HepG2 (cell line): ENCODE measurements at regions not wholly inside any gene's neighbourhood (a gene's known extent, or its start where the extent isn't known, plus 50 kb on each side); places are given as distances from the start of the nearest gene placed in this dataset.

Experiments
- ATAC-seq: fragments of 200-7000 bp; cut with Tn5 transposase; 3 replicates; pipeline ENCODE4 v1.9.1; 2020; ENCODE audit warnings: mild to moderate bottlenecking, moderate library complexity
- BruUV-seq: library from RNA; stranded (reverse); fragments of 400-500 nt; replicated peaks from 2 replicates; lab custom pipeline; 2021; lab: Mats Ljungman, UMichigan
- CTCF ChIA-PET: fragments of 300-600 bp; formaldehyde crosslinking; extraction: SDS; loops from one replicate; lab custom pipeline; 2021; ENCODE audit warnings: low total read pairs, inconsistent platforms, low intra/inter-chr PET ratio; lab: Yijun Ruan, JAX
- POLR2A ChIA-PET: fragments of 350-600 bp; sonication (Branson Sonifier 250); formaldehyde crosslinking; loops from one replicate; lab custom pipeline; 2020; ENCODE audit warnings: antibody characterized with exemption, inconsistent platforms; lab: Yijun Ruan, JAX
- DNase-seq: peaks from one replicate; pipeline ENCODE4 v3.0.0-alpha.2; 2015; ENCODE audit warnings: low spot score
- FAIRE-seq: peaks from 3 replicates; lab custom pipeline; 2011; peaks lifted over from hg19 to GRCh38; lab: Jason Lieb, UNC
- H2AFZ ChIP-seq: one replicate; pipeline ENCODE4 v1.6.1; 2011; ENCODE audit warnings: low read length, inconsistent platforms
- H3K27ac ChIP-seq: fragments of 300-600 bp; 3 replicates; pipeline ENCODE4 v1.8.0; 2011; ENCODE audit warnings: mixed run types, mild to moderate bottlenecking, mixed read lengths, low read length, inconsistent platforms; ENCODE audit not compliant: insufficient read depth; ENCODE audit errors: extremely low read length
- H3K27me3 ChIP-seq, 2 experiments: fragments of 200-600 bp in 1 of 2; 2 replicates in 1 of 2; 3 replicates in 1 of 2; pipeline versions ENCODE4 v1.6.0 to v1.8.0; 2011; ENCODE audit warnings: low read length in 2 of 2, mild to moderate bottlenecking in 2 of 2, moderate library complexity in 2 of 2, inconsistent platforms in 1 of 2; ENCODE audit not compliant: insufficient read depth in 2 of 2, control insufficient read depth in 1 of 2
- H3K36me3 ChIP-seq, 2 experiments: fragments of 200-600 bp in 1 of 2; replicated peaks in 1 of 2; 2 replicates in 1 of 2; 3 replicates in 1 of 2; pipeline versions ENCODE4 v1.5.1 to v1.8.0; 2011; ENCODE audit warnings: low read length in 2 of 2, inconsistent platforms in 1 of 2; ENCODE audit not compliant: insufficient read depth in 2 of 2, control insufficient read depth in 1 of 2
- H3K4me1 ChIP-seq: 2 replicates; pipeline ENCODE4 v1.5.1; 2012; ENCODE audit warnings: low read length, inconsistent platforms; ENCODE audit not compliant: insufficient read depth
- H3K4me2 ChIP-seq: 2 replicates; pipeline ENCODE4 v1.6.0; 2011; ENCODE audit warnings: low read depth, low read length, inconsistent platforms
- H3K4me3 ChIP-seq, 3 experiments: fragments of 200-600 bp in 1 of 3; sonication (generic), shearing (Covaris generic) in 1 of 3; replicated peaks in 1 of 3; 2 replicates each; pipeline ENCODE4 v1.5.1; 2011 to 2016; ENCODE audit warnings: low read length in 3 of 3, inconsistent platforms in 2 of 3, low read depth in 2 of 3, mild to moderate bottlenecking in 2 of 3, control low read depth in 1 of 3, mixed read lengths in 1 of 3; ENCODE audit not compliant: insufficient read depth in 1 of 3
- H3K79me2 ChIP-seq: one replicate; pipeline ENCODE4 v1.6.1; 2011; ENCODE audit warnings: low read length, inconsistent platforms; ENCODE audit not compliant: insufficient read depth
- H3K9ac ChIP-seq: 2 replicates; pipeline ENCODE4 v1.6.0; 2011; ENCODE audit warnings: mild to moderate bottlenecking, low read depth, low read length, inconsistent platforms; ENCODE audit not compliant: insufficient read depth
- H3K9me3 ChIP-seq: 2 replicates; pipeline ENCODE4 v1.5.1; 2012; ENCODE audit warnings: mild to moderate bottlenecking, low read length
- H4K20me1 ChIP-seq: 2 replicates; pipeline ENCODE4 v1.6.0; 2011; ENCODE audit warnings: inconsistent platforms, mild to moderate bottlenecking, low read length, moderate library complexity; ENCODE audit not compliant: insufficient read depth
- AGO2 ChIP-seq: fragments of 200-400 bp; formaldehyde crosslinking; optimal IDR thresholded peaks from 2 replicates; pipeline ENCODE3; 2017; ENCODE audit warnings: mild to moderate bottlenecking, low read depth, low read length, moderate library complexity
- FLYWCH1 ChIP-seq: sonication (generic); formaldehyde crosslinking; IDR thresholded peaks from 2 replicates; pipeline ENCODE4 v1.8.1; 2023; ENCODE audit warnings: mild to moderate bottlenecking, missing genetic modification reagents
- GATAD1 ChIP-seq: IDR thresholded peaks from 2 replicates; pipeline ENCODE4 v1.6.1; 2016; ENCODE audit warnings: missing genetic modification reagents, missing compliant biosample characterization
- MEF2D ChIP-seq: sonication (generic); formaldehyde crosslinking; IDR thresholded peaks from 2 replicates; pipeline ENCODE4 v1.5.1; 2020; ENCODE audit warnings: mild to moderate bottlenecking, missing genetic modification reagents
- RARA ChIP-seq: IDR thresholded peaks from 2 replicates; pipeline ENCODE4 v1.6.1; 2016; ENCODE audit warnings: missing genetic modification reagents, missing compliant biosample characterization
- SMAD9 ChIP-seq: sonication (generic); formaldehyde crosslinking; IDR thresholded peaks from 2 replicates; pipeline ENCODE4 v1.5.1; 2020; ENCODE audit warnings: mild to moderate bottlenecking, missing genetic modification reagents
- STAG1 ChIP-seq: sonication (generic); formaldehyde crosslinking; IDR thresholded peaks from 2 replicates; pipeline ENCODE4 v1.4.0; 2020; ENCODE audit warnings: missing genetic modification reagents
- TAF15 ChIP-seq: fragments of 200-400 bp; formaldehyde crosslinking; IDR thresholded peaks from one replicate; pipeline ENCODE4 v1.6.1; 2018; ENCODE audit warnings: mild to moderate bottlenecking, low read depth, low read length; ENCODE audit not compliant: poor library complexity, severe bottlenecking
- TBX3 ChIP-seq: fragments of 450-650 bp; IDR thresholded peaks from 2 replicates; pipeline ENCODE4 v1.6.1; 2017; ENCODE audit warnings: antibody characterized with exemption, mild to moderate bottlenecking, inconsistent platforms, borderline replicate concordance
- ZNF205 ChIP-seq: IDR thresholded peaks from 2 replicates; pipeline ENCODE4 v1.6.1; 2018; ENCODE audit warnings: missing biosample characterization, missing genetic modification reagents
- in situ Hi-C: cut with HindIII; loops from 2 replicates; pipeline ENCODE4 v1.10.0; 2017; ENCODE audit warnings: low pct_unique_long_range_greater_than_20kb; ENCODE audit not compliant: extremely low pct_ligation_motif_present
- intact Hi-C: fragments of 100-400 bp; cut with micrococcal nuclease; formaldehyde crosslinking; loops from one replicate; pipeline ENCODE4 v1.10.0; 2022; ENCODE audit not compliant: unreplicated experiment
- TF ChIP-seq, protein P1 (sequence below): sonication (generic); formaldehyde crosslinking; IDR thresholded peaks from 2 replicates; pipeline ENCODE4 v1.4.0; 2020; ENCODE audit warnings: mild to moderate bottlenecking, low read depth, missing genetic modification reagents
- TF ChIP-seq, protein P2 (sequence below): sonication (generic); formaldehyde crosslinking; IDR thresholded peaks from 2 replicates; pipeline ENCODE4 v1.4.0; 2020; ENCODE audit warnings: missing genetic modification reagents
- TF ChIP-seq, protein P3 (sequence below): sonication (generic); formaldehyde crosslinking; IDR thresholded peaks from 2 replicates; pipeline ENCODE4 v1.4.0; 2020; ENCODE audit warnings: mild to moderate bottlenecking, missing genetic modification reagents
- TF ChIP-seq, protein P4 (sequence below): IDR thresholded peaks from 2 replicates; pipeline ENCODE4 v1.6.1; 2018; ENCODE audit warnings: missing genetic modification reagents
- TF ChIP-seq, protein P5 (sequence below): sonication (generic); formaldehyde crosslinking; IDR thresholded peaks from 2 replicates; pipeline ENCODE4 v1.5.0; 2020; ENCODE audit warnings: mild to moderate bottlenecking, missing genetic modification reagents

DNA sequence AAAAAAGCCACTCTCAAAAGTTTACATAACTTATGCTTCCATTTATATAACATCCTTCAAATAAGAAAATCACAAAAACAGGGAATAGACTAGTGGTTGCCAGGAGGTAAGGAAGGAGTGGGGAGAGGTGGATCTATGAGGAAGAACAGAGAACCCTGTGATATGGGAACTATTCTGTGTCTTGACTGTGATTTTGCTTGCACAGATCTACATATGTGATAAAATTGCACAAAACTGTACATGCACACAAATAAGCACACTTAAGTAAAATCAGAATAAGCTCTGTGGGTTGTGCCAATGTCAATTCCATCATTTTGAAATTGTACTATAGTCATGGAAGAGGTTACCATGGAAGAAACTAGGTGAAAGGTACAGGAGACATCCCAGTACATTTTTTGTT is 121.6 kb upstream of the SGCG start:
- DNase-seq (no peak), ATAC-seq (no peak), FAIRE-seq (no peak)
- Histone ChIP-seq H3K4me2 (no peak overlapping the region), H3K4me3 (no peak overlapping the region), H4K20me1 (no peaks in the 10 kb centered on the region), H3K9ac (no peak overlapping the region), H3K4me1 (no peaks in the 10 kb centered on the region), H3K27ac (no peak overlapping the region), H3K9me3 (no peaks in the 10 kb centered on the region), H2AFZ (no peak overlapping the region), H3K79me2 (no peaks in the 10 kb centered on the region), H3K36me3 (no peaks in the 10 kb centered on the region), H3K27me3 (no peaks in the 10 kb centered on the region; a peak in 1 of 5 replicates)
- no peak for TF ChIP-seq FLYWCH1 (CRISPR knock-in tag)
- TF ChIP-seq ZNF205 = no peak
- TF ChIP-seq SMAD9 (CRISPR knock-in tag) = no peak
- no peak for TF ChIP-seq TBX3
- no peak for TF ChIP-seq TAF15
- TF ChIP-seq, protein P1, sequence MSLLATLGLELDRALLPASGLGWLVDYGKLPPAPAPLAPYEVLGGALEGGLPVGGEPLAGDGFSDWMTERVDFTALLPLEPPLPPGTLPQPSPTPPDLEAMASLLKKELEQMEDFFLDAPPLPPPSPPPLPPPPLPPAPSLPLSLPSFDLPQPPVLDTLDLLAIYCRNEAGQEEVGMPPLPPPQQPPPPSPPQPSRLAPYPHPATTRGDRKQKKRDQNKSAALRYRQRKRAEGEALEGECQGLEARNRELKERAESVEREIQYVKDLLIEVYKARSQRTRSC = no peak
- TF ChIP-seq, protein P2, sequence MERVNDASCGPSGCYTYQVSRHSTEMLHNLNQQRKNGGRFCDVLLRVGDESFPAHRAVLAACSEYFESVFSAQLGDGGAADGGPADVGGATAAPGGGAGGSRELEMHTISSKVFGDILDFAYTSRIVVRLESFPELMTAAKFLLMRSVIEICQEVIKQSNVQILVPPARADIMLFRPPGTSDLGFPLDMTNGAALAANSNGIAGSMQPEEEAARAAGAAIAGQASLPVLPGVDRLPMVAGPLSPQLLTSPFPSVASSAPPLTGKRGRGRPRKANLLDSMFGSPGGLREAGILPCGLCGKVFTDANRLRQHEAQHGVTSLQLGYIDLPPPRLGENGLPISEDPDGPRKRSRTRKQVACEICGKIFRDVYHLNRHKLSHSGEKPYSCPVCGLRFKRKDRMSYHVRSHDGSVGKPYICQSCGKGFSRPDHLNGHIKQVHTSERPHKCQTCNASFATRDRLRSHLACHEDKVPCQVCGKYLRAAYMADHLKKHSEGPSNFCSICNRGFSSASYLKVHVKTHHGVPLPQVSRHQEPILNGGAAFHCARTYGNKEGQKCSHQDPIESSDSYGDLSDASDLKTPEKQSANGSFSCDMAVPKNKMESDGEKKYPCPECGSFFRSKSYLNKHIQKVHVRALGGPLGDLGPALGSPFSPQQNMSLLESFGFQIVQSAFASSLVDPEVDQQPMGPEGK (CRISPR knock-in tag) = no peak
- TF ChIP-seq, protein P3, sequence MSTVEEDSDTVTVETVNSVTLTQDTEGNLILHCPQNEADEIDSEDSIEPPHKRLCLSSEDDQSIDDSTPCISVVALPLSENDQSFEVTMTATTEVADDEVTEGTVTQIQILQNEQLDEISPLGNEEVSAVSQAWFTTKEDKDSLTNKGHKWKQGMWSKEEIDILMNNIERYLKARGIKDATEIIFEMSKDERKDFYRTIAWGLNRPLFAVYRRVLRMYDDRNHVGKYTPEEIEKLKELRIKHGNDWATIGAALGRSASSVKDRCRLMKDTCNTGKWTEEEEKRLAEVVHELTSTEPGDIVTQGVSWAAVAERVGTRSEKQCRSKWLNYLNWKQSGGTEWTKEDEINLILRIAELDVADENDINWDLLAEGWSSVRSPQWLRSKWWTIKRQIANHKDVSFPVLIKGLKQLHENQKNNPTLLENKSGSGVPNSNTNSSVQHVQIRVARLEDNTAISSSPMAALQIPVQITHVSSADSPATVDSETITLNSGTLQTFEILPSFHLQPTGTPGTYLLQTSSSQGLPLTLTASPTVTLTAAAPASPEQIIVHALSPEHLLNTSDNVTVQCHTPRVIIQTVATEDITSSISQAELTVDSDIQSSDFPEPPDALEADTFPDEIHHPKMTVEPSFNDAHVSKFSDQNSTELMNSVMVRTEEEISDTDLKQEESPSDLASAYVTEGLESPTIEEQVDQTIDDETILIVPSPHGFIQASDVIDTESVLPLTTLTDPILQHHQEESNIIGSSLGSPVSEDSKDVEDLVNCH (CRISPR knock-in tag) = no peak
- no peak for TF ChIP-seq STAG1
- TF ChIP-seq, protein P4, sequence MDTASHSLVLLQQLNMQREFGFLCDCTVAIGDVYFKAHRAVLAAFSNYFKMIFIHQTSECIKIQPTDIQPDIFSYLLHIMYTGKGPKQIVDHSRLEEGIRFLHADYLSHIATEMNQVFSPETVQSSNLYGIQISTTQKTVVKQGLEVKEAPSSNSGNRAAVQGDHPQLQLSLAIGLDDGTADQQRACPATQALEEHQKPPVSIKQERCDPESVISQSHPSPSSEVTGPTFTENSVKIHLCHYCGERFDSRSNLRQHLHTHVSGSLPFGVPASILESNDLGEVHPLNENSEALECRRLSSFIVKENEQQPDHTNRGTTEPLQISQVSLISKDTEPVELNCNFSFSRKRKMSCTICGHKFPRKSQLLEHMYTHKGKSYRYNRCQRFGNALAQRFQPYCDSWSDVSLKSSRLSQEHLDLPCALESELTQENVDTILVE = no peak
- no peak for TF ChIP-seq RARA (CRISPR knock-in tag)
- no peak for TF ChIP-seq MEF2D (CRISPR knock-in tag)
- no peak for TF ChIP-seq GATAD1
- TF ChIP-seq, protein P5, sequence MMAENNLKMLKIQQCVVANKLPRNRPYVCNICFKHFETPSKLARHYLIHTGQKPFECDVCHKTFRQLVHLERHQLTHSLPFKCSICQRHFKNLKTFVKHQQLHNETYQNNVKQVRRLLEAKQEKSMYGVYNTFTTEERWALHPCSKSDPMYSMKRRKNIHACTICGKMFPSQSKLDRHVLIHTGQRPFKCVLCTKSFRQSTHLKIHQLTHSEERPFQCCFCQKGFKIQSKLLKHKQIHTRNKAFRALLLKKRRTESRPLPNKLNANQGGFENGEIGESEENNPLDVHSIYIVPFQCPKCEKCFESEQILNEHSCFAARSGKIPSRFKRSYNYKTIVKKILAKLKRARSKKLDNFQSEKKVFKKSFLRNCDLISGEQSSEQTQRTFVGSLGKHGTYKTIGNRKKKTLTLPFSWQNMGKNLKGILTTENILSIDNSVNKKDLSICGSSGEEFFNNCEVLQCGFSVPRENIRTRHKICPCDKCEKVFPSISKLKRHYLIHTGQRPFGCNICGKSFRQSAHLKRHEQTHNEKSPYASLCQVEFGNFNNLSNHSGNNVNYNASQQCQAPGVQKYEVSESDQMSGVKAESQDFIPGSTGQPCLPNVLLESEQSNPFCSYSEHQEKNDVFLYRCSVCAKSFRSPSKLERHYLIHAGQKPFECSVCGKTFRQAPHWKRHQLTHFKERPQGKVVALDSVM (CRISPR knock-in tag) = no peak
- TF ChIP-seq AGO2 = no peak
- CTCF ChIA-PET = no interaction called here
- POLR2A ChIA-PET = no interaction called here
- BruUV-seq = no TSS peak
- intact Hi-C loops (no loop called here), in situ Hi-C loops (no loop called here)
